ENCODE measurements at regions not wholly inside any gene's neighbourhood (a gene's known extent, or its start where the extent isn't known, plus 50 kb on each side); places are given as distances from the start of the nearest gene placed in this dataset.
"Not testable (repeated sequence)": the region's sequence is repeated elsewhere in the genome, so short reads cannot be mapped to it uniquely, and the experiment has no call there.

DNA sequence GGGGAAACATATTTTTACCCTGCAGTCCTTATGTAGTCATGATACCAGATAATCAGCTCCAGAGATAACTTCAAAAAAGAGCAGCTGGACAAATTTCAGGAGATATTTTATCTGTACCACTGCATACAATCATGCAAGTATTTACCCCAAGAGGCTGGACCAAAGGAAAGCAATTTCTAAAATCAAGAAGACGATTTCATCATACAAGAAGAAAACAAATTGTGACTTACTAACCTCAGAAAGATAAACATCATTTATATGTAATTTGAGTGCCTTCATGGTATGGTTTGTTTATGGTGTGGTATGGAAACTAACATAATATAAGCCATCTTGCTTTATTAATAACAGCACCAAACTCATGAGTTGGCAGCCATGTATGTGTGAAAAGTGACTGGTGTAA lies 603.6 kb downstream of the PSAT1 start:
- no peak for DNase-seq (ENCODE audit: low read depth in 4 of 4, low spot score in 1 of 4)

DNA sequence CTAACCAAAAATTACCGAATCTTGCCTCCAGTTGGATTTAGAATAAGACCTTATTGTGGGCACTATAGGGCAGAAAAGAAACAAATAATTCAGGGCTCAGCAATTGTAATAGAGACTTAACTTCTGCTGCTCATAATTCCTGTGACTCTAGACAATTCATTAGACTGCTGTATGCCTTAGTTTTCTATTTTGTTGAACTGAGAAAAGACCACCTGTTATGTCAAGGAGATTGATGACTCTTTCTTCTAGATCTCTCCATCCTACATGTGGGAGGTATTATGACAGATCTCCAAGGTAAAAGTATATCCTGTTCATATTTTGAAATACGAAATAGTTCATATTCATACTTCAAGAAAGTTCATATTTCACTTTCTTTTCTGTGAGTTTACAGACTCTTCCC lies 605.1 kb downstream of the PSAT1 start:
- no peak for DNase-seq (ENCODE audit: low read depth in 4 of 4, low spot score in 1 of 4)

DNA sequence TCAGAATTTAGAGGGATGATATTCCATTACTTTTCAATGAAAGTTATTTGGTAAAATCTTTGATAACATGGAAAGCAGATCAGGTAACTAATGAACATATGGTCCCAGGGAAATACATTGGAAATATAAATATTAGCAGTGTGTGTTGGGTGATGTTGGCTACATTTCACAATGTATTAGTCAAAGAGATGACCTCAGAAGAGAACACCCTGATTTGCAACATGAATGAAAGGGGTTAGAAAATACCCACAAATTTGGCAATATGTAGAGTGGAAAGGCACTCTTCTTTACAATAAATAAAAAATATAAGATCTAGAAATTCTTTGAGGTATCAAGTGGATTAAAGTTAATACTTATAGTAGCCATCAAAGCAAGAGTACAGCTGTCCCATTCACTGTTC lies 606.7 kb downstream of the PSAT1 start:
- no peak for DNase-seq (ENCODE audit: low read depth in 4 of 4, low spot score in 1 of 4)

DNA sequence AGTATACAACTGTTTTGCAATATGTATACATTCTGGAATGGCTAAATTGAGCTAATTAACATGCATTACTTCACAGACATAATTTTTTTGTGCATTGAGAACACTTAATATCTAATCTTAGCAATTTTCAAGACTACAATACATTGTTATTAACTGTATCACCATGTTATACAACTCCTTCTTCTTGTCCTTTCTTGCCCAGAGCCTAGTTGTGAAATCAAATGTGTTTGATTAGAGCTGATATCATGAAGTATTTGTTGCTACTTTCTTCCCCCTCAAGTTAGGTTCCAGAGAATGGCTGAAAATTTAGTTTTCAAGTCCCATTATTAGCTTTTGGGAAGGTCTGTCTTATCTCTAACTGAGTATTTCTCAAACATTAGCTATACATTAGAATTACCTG lies 607.8 kb downstream of the PSAT1 start:
- no peak for DNase-seq (ENCODE audit: low read depth in 4 of 4, low spot score in 1 of 4)

DNA sequence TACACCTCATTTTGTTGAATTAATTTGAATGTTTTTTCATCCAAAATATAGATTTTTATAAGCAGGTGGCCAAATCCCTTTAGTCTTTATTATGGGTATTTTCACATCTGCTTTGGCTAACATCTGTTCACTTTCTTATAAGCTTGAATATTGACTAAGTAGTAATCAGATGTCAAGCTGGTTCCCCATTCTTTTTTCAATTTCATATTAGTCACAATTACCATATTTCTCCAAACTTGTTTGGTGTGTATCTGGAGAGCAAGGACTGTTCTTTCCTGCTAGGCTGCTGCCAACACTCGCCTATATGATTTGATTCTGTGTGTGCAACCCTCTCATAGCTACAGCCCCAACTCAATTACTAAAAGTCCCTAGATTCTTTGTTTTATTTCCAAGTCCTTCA lies 608.5 kb downstream of the PSAT1 start:
- no peak for DNase-seq (ENCODE audit: low read depth in 4 of 4, low spot score in 1 of 4)

DNA sequence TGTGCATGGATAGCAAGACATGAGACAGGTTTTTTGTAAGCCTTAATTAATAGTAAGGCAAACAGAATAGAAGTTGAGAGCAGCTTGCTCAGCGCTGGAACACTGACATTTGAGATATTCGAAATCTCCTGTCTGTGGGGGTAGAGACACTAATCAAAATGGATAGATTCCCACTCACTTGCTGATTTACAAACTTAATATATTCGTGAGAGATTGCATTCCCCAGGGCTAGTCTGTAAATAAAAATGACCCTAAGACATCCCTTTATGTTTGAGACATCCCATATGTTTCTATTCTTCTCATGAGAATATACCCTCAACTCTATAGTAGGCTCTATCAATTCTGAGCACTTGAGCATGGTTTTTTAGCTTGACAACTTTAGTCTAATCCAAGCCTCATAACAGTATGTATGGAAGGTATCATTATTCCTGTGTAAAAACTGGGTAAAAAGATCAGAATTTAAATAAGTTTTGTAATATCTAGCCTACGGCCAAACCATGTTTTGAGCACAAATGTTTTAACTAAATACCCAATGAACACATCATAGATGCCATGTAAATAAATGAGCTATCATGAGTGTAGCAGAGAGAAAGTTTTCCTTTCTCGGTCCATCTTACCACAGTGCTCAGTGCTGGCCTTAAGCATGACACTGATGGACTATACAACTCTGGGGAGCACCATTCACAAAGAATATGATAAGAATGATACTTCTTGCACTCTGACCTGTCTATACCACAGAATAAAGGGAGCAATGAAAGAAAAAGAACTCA lies 609.2 kb downstream of the PSAT1 start:
- DNase-seq (ENCODE audit: low read depth in 4 of 4, low spot score in 1 of 4) = no peak

DNA sequence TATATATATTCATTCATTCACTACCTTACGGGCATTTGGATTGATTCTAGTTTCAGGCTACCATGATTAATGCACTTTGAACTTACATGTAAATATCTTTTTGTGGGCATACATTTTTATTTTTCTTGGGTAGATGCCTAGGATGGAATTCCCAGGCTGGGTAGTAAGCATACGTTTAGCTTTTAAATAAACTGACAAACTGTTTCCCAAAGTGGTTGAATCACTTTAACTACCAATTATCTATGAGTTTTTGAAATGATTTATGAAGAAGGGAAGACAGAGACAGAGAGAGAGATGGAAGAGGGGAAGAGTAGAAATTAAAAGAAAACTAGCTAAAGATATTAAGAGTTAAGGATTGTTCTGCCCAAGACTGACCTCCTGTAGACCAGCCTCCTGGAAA lies 612.6 kb downstream of the PSAT1 start:
- no peak for DNase-seq (ENCODE audit: low read depth in 4 of 4, low spot score in 1 of 4)

DNA sequence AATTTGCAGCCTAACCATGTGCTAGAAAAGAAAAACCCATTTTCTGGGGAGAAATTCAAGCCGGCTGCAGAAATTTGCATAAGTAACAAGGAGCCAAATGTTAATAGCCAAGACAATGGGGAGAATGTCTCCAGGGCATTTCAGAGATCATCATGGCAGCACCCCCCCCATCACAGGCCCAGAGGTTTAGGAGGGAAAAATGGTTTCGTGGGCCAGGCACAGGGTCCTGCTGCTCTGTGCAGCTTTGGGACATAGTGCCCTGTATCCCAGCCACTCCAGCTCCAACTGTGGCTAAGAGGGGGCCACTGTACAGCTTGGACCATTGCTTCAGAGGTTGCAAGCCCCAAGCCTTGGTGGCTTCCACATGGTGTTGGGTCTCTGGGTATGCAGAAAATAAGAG lies 620.0 kb downstream of the PSAT1 start:
- DNase-seq (ENCODE audit: low read depth in 4 of 4, low spot score in 1 of 4) = not testable (repeated sequence)

DNA sequence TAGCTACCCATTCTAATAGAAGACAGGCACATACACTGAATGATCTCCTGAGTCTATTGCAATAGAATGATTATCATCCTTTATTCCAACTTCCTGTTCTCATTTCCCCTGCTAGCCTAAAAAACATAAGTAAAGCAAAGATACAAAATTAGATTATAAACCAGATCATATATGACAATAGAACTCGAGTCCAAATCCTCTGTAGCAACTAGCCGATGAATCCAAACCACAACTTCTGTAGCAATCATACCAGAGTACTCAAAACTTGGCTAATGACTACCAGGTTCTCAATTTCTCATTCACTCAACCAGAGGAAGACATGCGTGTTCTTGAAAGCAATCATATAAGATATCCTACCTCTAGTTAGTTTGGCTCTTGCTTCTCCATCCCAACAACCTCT lies 622.1 kb downstream of the PSAT1 start:
- DNase-seq (ENCODE audit: low read depth in 4 of 4, low spot score in 1 of 4) = no peak

DNA sequence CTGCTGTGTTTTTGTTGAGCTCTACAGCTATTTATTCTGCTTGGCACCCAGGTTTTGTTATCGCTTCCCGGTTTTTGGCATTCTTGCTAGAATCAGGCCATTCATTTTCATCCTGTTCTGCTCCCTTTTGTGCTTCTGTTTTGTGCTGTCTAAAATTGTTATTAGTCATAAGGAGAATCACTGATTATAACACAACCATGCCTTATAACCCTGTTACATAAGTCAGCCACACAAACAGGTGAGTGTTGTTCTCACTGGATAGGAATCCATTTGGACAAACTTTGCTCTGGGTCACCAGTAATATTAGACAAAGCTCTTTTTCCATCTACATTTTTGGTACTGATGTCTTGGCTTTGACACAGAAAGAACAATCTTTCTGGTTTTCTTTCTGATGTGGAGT lies 622.8 kb downstream of the PSAT1 start:
- no peak for DNase-seq (ENCODE audit: low read depth in 4 of 4, low spot score in 1 of 4)

DNA sequence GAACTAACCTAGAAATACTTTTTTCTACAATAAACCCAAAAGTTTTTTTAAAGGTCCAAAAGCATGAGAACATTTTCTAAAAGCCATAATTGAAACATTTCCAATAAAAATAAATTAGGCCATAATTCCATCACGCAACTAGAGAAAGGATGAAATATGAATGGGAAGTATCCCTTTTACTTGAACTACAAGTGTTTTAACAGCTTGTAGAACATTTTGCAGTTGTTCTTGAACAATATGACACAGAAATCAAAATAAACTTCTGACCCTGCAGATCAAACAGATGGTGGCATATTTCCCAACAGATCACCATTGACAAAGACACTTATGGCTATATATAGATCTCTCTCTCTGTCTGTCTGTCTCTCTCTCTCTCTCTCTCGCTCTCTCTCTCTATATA lies 624.4 kb downstream of the PSAT1 start:
- no peak for DNase-seq (ENCODE audit: low read depth in 4 of 4, low spot score in 1 of 4)

DNA sequence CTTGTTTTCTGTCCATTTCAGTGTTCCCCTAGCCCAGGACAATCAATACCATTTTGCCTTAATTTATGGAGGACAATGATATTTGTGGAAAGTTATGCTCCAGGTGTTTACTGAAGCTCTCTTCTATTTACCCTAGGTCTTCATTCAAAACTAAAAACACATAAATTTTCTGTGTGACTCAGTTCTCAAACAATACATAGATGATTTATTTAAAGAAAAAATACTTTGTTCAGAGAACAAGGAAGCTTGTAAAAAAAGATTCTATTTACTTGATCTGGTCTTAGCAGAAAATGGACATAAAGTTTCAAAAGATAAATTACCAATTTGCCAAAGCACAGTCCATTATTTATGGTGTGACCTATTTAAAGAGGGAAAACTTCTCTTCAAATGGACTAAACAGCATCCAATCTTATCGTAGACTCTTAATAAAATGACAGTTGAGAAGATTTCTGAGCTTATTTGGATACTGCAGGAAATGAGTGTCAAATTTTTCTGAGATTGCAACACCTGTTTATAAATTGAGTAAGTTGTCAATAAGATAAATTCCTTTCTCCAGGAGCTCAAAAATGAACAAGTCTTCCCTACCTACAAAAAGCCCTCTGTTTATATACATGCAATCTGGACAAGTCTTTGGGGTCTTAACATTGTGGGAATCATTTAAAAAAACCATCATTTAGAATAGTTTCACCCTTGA lies 627.2 kb downstream of the PSAT1 start:
- DNase-seq (ENCODE audit: low read depth in 4 of 4, low spot score in 1 of 4) = no peak

DNA sequence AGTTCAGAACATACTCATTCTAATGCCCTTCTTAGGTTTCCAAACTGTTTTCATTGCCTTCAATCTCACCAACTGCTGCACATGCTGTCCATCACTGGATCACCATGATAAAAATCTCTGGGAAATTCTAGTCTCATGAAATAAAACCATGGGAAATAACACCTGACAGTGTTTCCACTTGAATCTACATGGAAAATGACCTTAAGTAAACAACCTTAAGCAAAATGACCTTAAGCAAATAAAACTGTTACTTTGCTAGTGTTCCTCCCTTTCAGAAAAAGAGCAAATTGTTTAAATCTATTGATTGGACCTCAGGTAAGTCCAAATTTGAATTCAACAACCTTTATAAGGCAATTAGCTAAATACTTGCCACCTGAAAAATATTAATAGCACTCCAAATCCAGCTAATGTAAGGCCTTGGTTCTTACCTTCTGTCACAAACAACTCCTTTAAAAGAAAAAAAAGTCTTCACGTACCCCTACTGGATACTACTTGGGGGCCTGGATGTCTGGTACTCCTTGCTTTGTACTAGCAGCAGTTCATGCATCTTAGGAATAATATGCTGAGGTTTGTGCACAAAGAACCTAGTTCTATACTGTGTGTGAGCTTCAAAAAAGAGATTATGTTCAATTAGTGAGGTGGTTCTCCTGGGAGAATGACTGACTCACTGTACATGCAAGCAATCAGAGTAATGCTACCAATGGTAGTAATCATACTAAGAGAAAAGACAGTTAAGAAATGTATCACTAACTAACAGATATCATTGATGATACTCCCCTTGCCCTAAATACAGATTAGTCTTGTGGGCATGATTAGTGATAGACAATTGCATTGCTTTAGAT lies 630.4 kb downstream of the PSAT1 start:
- DNase-seq (ENCODE audit: low read depth in 4 of 4, low spot score in 1 of 4) = no peak

DNA sequence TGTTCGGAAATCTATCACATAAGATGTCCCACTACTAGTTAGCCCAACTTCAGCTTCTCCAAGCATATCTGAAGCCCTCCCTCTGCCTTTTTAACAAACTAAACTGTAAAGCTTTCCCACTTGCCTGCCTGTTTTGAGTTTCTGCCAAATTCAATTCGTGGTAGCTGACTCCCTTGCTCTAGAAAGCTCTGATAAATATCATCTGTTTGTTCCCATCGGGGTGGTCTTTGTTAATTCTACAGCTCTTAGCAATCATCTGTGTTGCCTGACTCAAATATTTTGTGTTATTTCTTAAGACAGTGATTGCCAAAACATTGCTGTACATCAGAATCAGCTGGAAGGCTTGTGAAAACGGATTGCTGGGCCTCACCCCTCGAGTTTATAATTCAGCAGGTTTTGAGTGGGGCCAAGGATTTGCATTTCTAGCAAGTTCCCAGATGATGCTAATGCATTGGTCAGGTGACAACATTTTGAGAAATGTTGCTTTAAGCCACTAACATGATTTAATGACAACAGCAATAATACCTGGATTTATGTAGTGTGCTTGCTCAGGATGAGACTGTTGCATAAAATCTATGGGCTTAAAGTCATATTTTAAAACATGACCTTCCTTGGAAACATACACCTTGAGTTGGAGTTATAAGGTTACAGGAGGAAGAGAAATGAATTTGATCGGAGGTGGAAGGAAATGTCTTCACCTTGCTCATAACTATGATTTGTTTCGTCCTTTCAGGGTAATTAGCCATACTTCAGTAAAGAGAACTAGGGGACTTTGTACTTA lies 631.9 kb downstream of the PSAT1 start:
- no peak for DNase-seq (ENCODE audit: low read depth in 4 of 4, low spot score in 1 of 4)

DNA sequence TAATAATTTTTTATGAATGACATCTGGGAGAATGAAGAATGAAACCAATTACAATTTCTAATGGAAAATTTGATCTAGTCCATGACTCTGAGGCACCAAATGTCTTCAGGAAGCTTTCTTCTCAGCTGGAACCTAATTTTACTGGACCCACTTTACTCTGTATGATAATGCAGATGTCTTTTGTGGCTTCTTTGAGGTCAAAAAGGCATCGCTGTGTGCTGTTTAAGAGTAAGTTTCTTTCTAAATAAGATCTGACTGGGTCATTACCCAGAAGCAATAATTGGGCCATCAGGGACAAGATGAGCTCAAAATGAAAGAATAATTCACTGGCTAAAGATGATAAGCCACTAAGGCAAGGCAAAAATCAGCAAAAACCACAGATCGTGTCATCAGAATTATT lies 633.4 kb downstream of the PSAT1 start:
- DNase-seq (ENCODE audit: low read depth in 4 of 4, low spot score in 1 of 4) = no peak

DNA sequence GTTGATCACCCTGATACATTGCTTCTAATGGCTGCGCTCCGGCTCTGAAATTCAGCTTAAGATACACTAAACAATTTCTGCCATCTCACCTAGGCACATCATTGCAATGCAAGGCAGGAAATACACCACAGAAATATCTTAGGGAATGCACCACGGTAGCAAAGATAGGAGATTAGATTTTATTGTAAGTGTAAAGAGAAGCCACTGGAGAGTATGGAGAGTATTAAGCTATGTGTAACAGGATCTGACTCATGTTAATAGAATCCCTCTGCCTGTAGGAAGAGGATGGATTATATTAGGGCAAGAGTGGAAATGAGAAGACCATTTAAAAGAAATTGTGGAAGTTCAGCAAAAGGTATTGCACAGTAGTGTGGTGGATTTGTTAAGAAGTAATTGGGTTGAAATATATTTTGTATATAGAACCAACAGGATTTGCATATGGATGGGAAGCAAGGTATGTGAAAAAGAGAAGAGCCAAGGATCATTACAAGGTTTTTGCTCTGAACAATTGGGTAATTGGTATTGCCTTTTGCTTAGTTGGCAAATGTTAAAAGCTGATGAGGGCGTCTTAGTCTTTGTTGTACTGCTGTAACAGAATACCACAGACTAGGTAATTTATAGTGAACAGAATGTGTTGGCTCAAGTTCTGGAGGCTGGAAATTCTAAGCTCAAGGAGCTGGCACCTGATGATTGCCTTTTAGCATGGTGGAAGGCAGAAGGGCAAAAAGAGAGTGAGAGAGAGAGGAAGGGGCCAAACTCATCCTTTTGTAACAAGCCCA lies 636.1 kb downstream of the PSAT1 start:
- DNase-seq (ENCODE audit: low read depth in 4 of 4, low spot score in 1 of 4) = no peak

DNA sequence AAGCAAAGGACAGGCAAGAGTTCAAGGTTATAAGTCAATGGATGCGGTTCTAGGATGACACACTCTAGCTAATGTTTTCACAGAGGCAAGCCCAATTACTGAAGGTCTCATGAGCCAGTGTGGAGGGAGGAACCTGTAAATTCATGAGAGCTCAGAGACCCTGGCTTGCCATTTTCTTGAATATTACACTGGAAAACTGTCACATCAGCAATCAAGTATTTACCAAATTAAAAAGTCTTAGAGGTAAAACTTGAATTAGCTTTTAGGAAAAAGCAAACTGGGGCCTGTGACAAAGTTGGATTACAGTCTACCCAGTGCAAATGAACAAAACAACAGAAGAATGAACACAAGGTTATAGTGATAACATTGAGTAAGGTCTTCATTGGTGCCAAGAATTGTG lies 636.9 kb upstream of the TLE4 start:
- no peak for DNase-seq (ENCODE audit: low read depth in 4 of 4, low spot score in 1 of 4)

DNA sequence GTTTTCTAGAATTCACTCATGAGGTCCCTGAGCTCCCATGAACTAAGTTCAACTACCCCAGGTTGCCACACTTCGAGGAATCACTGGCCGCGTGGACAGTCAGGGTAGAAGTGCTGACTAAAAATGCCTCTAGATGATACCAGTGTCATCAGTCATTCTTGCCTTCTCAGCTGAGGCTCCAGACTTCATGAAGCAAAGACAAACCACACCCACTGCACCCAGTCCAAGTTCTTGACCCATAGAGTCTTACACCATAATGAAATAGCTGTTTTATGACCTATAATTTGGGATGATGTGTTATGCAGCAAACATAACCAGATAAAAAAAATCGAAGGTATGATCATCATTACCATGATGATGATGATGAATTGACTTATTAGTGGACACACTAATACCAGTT lies 632.9 kb upstream of the TLE4 start:
- DNase-seq (ENCODE audit: low read depth in 4 of 4, low spot score in 1 of 4) = no peak

DNA sequence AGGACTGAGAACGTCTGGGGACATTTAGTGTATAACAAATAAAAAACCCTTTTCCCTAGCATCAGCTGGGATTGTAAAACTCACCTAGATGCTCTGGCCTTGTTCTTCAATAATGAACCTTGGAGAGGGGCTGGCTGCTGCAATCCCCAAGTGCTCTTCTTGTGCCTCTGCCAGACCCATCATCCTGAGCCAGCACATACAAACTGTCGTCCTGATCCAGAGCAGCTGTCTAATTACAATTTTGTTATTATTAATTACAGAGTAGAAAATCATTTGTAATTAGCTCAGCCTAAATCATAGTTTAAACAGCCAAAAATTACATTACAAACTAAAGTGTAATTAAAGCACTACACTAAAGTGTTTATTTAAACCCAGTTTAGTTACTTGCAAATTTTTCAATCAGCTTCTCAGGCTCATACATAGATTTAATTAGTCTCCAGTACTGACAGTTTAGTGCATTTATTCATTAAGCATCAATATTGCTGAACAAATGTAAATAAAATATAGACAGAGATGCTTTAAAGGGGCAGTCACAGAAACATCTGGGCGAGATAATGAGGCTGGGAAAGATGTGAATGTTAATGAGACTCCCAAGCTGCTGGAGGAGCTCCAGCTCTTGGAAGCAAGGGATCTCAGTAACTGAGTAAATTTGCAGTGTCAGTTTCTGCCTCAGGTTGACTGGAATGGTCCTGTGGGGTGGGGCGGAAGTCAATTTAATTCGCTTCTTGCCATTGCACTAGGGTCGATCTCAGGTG lies 632.3 kb upstream of the TLE4 start:
- no peak for DNase-seq (ENCODE audit: low read depth in 4 of 4, low spot score in 1 of 4)

All from stimulated activated CD4-positive, alpha-beta T cell treated with anti-CD3 and anti-CD28 coated beads, Interleukin-1b, Interleukin-23, amount 100 ng/mL, for 24 hours (primary cell).